HG03175 (cell line): ENCODE measurements at regions not wholly inside any gene's neighbourhood (a gene's known extent, or its start where the extent isn't known, plus 50 kb on each side); places are given as distances from the start of the nearest gene placed in this dataset.
"Not testable (repeated sequence)": the region's sequence is repeated elsewhere in the genome, so short reads cannot be mapped to it uniquely, and the experiment has no call there.

Experiments
- ATAC-seq: cut with Tn5 transposase; IDR thresholded peaks from one replicate; pipeline ENCODE4 v1.9.1; 2021; ENCODE audit warnings: mild to moderate bottlenecking, moderate library complexity; ENCODE audit not compliant: unreplicated experiment

GRCh38 chr13:105773241-105773640 lies 762.2 kb downstream of the EFNB2 start:
- ATAC-seq, result no peak

DNA sequence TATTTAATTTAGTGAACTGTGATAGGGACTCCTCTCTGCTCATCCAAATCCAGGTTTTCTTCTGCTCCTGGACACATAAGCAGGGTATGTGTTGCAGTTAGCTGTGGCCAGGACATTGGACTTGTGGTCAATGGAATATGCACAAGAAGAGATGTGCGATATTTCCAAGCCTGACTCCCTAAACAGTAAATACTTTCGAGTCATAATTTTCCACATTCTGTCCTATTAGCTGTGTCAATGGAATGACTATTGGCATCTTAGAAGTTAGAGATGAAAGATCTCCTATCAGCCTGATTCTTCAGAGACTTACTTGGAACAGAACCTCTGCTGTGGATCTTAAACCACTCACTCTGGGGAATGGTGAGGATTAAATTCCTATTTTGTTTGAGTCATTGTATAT lies 771.0 kb downstream of the EFNB2 start:
- no peak for ATAC-seq

DNA sequence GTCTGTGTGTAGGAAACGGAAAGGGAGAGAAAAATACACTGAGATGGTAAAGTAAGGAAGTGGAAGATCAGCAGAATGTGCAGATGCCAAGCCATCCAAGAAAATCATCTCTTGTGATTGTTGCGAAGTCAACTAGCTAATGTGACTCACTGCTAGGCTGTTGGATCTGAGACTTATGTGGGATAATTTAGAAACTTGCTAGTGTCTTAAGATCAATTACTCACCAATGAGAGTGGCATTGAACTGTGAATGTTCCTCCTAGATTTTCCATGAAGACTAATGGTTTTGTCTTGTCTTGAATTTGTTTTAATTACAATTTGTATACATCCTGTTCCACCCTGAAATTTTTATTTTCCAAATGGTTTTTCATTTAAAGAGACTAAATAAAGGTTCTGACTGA lies 771.6 kb downstream of the EFNB2 start:
- no peak for ATAC-seq

- ATAC-seq, result no peak
Observed at GRCh38 chr13:105762096-105762495, 773.4 kb downstream of the EFNB2 start.

DNA sequence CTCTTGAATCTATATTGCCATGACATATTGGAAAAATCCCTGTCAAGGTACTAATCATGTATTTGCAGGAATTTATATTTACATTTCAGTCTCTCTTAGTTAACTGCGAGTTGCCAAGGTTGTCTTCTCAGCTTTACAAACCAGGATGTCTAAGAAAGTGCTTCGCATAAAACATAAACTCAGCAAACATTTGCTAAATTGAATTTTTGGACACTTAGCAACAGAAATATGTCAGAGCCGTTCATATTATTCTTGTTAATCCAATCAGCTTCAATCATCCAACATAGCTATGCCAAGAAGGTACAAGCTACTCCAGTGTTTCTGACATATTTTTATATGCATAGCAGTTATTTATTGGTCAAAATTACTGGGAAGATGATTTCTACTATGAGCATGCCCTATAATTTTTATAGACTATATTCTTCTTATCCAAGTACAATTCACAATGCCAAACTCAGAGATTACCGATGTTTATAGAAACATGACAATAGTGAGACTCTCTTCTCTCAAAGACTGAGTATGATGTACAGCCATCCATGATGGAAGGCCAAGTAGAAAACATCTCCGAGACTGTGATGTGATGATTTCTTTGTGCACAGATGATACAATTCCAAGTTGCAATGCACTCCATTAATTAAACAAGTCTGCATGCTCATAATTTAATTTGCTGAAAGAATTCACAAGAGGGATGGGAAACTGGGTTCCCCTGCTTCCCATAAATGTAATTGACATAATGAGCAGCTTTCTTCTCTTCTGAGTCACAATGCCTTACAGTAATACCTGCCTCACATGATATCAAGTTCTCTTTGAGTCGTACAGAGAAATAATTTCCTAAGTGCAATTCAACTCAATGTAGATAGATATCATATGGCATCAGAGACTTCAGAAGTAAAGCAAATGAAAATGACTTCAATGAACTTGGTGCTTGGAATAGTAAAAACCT lies 776.3 kb downstream of the EFNB2 start:
- ATAC-seq, result no peak

GRCh38 chr13:105740739-105741138 lies 794.7 kb downstream of the EFNB2 start:
- ATAC-seq, result no peak

DNA sequence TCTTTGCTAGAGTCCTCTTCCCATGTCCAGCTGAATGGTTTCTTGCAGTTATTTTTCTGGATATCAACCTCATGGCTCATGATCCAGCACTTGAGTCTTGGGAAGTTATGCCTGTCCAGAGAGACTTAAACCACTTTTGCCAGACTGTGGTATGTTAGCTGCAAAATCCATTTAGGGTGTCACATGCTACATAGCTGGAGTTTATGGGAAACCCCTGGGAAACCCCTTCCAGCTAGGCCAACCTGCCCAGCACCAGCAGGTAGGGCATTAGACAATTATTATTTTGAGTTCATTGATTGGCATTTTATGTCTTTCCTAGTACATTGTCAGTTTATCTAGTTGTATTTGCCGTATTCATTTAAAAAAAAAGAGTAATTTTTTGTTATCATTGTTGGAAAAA lies 797.8 kb downstream of the EFNB2 start:
- ATAC-seq, result no peak

DNA sequence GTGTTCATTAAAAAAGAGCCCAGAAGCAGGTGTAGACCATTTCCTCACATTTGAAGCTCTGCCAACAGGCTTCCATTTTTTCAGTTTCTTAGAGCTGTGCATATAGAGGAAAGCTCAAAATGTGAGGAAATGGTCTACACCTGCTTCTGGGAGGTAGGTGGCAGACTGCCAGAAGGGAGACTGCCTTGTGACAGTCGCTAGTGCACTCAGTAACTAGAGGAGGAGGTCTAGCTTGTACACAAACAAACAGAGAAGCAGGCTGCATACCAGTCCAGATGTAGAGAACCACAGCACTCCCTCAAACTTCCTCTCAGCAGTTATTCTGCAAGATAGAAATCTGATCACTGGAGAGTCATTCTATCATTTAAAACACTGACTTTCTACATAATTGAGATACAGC lies 800.2 kb downstream of the EFNB2 start:
- ATAC-seq, result no peak

DNA sequence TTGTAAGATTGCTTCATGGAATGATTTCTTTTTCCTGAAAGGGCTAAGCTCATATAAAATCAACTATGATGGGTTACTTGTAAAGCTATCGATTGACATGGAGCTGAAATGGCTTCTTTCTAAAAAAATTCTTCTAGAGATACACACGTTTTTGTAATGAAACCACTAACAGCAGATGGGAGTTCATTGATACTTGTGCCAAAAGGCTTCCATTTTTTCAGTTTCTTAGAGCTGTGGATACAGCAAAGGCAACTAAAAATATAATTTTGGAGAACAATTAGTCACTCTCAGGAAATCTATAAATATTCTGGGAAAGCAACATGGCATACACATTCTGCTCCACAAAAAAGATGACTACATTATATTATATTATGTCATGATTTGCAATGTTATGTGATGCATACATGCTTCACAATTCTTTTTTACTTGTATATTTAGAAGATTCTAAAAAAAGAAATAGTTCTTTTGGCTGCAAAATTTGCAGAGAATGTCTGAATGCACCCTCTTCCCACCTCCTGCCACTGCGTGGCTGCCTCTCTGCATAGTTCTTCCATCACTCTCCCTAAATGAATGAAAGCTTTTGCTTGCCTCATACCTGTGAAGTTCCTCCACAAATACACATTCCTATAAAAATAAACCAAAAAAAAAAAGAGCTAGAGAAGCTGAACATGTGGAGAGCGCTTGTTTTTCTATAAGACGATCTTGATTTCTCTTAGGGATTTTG lies 802.5 kb downstream of the EFNB2 start:
- no peak for ATAC-seq

GRCh38 chr13:105725887-105726286 lies 809.6 kb downstream of the EFNB2 start:
- ATAC-seq, result no peak

- ATAC-seq, result no peak
Observed at GRCh38 chr13:105721016-105721415, 814.4 kb downstream of the EFNB2 start.

- ATAC-seq, result no peak
Observed at GRCh38 chr13:105719859-105720258, 815.6 kb downstream of the EFNB2 start.

- ATAC-seq, result no peak
Observed at GRCh38 chr13:105709181-105709580, 826.3 kb downstream of the EFNB2 start.

- no peak for ATAC-seq
Observed at GRCh38 chr13:105703843-105704242, 831.6 kb downstream of the EFNB2 start.

DNA sequence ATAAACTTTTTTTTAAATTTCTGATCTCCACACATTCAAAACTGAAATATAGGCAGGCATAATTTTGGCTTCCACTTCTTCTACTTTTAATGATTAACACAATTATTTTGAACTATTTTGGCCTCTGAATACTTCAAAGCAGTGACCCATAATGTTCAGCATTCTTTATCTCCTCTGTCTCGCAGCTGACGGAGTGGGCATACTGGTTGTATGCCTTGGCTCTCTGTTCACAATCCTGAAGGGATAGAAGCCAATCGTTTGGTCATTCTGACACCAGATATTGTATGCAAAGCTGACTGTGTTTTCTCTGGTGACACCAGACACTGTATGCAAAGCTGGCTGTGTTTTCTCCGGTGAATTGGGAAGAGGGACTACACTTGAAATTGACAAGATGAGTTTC lies 833.0 kb downstream of the EFNB2 start:
- no peak for ATAC-seq

DNA sequence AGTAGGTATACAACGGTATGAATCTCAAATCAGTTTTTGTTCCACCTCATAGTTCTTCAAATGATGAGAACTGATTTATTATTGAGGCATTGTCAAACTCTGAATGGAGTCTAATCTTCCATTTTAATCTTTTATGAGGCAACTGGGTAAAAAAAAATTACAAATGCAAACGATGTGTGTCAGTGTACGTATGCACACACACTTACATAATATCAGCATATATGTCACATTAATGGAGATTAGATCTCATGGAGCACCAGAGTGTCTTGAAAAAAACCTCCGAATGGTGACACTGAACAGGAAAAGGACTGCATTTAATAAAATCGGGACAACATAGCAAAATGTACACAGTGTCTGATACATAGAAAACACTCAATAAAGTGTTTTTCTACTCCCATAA lies 842.7 kb downstream of the EFNB2 start:
- ATAC-seq, result no peak

DNA sequence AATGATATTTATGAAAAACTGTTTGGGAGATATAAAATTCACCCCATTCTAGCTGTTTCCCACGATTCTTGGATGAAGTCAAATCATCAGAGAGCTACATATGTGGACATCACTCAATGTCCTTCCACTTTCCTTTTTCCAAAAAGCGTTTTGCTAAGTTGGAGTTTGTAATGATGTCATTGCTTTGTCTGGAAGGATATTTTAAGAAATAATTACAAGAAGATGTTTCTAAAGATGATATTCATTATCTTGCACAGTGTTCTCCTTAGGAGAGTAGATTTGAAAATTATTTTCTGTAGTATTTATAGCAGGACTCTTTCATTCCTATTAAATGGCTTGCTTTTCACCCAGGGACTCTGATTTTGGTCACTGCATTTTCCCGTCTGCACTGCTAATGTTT lies 851.2 kb downstream of the EFNB2 start:
- ATAC-seq, result no peak

DNA sequence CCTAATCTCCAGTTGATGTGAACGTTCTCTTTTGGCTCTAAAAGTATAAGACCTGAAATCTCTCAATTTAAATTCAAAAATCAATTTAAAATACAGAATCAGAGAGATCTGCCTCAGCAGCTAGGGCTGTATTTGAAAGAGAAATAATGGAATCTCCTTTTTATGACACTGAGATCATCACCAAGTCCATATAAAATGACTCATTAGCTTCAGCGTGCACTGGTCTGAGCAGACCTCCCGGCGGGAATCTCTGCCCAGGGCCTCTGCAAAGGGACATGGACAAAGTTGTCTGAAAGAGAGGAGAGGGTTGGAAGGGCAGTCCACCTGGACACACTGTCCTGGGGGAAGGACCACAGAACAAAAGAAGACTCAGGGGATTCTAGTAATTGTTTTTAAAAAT lies 855.6 kb downstream of the EFNB2 start:
- ATAC-seq, result no peak

DNA sequence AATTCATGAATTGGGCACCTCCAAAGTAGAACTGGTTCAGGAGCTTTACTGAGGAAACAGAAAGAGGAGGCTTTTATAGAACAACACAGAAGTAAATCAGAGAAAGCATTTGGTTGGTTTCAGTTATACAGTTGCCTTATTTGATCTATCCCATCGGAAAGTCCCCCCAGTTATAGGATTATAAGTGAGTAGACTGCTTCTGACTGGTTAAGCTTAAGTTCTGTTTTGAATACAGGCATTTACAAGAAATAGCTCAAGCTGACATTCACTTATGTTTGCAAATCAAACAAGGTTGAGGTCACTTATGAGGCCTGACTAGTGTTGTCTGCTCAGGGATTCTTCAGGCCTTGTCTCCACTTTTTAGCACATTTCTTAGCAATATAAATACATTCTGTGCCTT lies 857.4 kb downstream of the EFNB2 start:
- ATAC-seq, result no peak

GRCh38 chr13:105672881-105673280 lies 862.6 kb downstream of the EFNB2 start:
- no peak for ATAC-seq

DNA sequence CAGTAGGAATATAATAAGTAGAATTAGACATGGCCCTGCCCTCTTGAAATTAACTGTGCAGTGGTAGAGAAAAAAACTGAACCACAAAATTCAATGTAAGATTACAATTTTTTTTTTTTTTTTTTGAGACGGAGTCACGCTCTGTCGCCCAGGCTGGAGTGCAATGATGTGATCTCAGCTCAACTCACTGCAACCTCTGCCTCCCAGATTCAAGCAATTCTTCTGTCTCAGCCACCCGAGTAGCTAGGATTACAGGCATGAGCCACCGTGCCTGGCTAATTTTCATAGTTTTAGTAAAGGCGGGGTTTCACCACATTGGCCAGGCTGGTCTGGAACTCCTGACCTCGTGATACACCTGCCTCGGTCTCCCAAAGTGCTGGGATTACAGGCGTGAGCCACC lies 864.3 kb downstream of the EFNB2 start:
- not testable (repeated sequence) for ATAC-seq
